HG03469 (cell line): ENCODE measurements at regions not wholly inside any gene's neighbourhood (a gene's known extent, or its start where the extent isn't known, plus 50 kb on each side); places are given as distances from the start of the nearest gene placed in this dataset.

ENCODE experiments used
- ATAC-seq: cut with Tn5 transposase; IDR thresholded peaks from one replicate; pipeline ENCODE4 v1.9.1; 2021; ENCODE audit warnings: mild to moderate bottlenecking, moderate library complexity, moderate number of reproducible peaks; ENCODE audit not compliant: unreplicated experiment

GRCh38 chr7:89401099-89401498 lies 605.6 kb upstream of the TEX47 start:
- no peak for ATAC-seq

- ATAC-seq, result no peak
These were observed 606.2 kb upstream of the TEX47 start for GRCh38 chr7:89401690-89402089.

- no peak for ATAC-seq
These were observed 656.4 kb upstream of the TEX47 start for GRCh38 chr7:89451911-89452310.

- no peak for ATAC-seq
These were observed 661.0 kb upstream of the TEX47 start for GRCh38 chr7:89456556-89456955.

DNA sequence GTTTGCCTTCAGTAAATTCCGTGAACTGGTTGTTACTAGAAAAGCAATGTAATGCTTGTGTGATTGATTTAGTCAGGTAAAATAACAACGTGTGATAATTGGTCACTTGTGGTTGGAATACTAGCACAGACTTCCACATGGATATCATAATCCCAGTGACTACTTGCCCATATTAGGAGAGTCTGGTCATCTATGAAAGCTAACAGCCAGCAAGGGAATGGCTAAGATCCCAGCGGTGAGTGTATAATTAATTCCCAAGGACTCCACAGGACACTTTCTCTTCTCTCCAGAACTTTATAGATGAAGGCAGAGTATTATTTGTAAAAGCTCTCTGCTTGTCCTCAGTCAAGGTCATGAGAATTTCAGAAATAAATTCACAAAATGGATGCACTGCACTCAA lies 662.6 kb upstream of the TEX47 start:
- no peak for ATAC-seq

DNA sequence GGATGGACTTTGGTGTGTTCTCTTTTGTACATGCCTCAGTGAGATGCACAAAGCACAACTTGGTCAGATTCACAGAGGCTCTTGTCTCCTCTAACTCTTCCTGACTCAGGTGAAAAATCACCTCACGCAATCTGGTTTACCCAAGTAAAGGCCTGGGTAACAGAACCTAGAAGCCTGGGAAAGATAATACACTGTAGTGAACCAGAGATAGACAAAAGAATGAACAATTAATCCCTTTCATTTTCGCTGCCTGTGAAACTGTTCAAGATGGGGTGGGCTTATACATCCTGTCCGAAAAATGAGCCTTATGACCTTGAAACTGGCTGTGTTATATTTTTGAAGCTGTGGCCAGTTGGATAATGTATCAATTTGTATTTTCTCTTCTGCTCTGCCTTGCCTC lies 678.9 kb upstream of the TEX47 start:
- no peak for ATAC-seq

DNA sequence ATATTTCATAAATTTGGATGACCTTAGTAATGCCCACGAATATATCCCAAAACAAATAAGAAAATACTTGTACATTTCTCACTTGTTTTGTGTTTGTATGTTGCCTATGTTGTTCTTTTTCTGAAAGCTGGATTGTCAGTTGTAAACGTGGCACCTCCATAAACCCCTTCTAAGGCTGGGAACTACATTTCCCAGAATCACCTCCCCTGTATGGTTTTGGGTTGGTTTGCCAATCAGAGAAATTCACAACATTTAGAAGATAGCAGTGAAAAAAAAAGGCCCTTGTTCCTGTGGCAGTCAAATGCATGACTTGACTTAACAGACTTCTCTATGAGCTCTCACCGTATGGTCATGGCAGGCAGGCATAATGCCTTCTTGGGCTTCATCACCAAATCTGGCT lies 676.3 kb upstream of the STEAP1 start:
- no peak for ATAC-seq

DNA sequence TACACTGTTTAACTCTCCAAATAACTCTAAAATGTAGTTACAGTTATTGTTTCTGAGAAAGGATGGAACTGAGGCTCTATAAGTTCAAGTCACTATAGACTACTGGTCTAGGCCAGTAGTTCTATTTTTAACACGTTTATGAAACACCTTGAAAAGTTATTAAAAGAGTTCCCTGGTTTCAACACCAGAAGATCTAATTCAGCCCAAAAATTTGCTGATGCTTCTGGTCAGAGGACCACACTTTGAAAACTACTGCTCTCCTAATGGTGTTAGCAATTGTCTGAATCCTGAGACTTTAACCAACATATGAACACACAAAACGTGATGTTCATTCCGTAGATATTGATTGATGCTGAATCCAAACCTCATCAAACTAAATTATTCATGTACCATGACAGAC lies 658.6 kb upstream of the STEAP1 start:
- ATAC-seq, result no peak

DNA sequence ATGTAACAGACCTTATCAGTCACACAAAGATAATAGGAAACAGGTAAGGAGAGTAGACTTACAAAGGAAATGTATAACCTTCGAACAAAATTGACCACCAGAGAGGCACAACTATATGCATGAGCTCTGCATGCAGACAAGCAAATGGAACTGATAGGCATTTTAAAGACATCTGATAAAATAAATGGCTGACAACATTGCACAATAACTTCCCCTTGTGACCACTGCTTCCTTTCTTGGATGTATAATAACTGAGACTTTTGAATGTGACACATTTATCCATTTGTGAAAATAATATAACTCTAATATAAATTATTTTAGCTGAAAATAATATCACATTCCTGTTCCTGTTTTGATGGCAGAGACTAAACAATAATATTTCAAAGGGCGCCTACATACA lies 654.2 kb upstream of the STEAP1 start:
- ATAC-seq, result no peak

- no peak for ATAC-seq
These were observed 651.0 kb upstream of the STEAP1 start for GRCh38 chr7:89503281-89503680.

- no peak for ATAC-seq
These were observed 647.2 kb upstream of the STEAP1 start for GRCh38 chr7:89507034-89507433.

GRCh38 chr7:89511900-89512299 lies 642.4 kb upstream of the STEAP1 start:
- ATAC-seq, result no peak

GRCh38 chr7:89514970-89515369 lies 639.3 kb upstream of the STEAP1 start:
- ATAC-seq, result no peak

GRCh38 chr7:89517815-89518214 lies 636.5 kb upstream of the STEAP1 start:
- no peak for ATAC-seq

DNA sequence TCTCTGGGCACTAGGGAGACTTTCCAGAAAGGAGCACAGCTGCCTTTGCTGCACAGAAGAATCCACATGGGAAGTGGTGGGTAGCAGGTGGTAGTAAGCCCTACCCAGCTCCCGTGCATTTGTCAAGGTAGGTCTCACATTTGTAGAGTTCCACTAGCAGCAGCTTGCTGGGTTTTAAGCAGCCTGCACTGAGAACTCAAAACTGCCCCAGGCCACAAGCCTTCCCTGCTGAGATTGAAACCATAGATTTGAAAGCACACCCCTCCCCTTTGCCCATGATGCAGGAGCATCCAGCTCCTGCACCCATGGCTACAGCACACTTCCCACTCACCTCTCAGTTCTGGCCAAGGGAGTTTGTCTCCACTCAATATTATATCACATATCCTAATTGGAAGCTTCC lies 604.5 kb upstream of the STEAP1 start:
- no peak for ATAC-seq

GRCh38 chr7:89554209-89554608 lies 600.1 kb upstream of the STEAP1 start:
- ATAC-seq, result no peak

- ATAC-seq, result no peak
These were observed 594.7 kb upstream of the STEAP1 start for GRCh38 chr7:89559596-89559995.

DNA sequence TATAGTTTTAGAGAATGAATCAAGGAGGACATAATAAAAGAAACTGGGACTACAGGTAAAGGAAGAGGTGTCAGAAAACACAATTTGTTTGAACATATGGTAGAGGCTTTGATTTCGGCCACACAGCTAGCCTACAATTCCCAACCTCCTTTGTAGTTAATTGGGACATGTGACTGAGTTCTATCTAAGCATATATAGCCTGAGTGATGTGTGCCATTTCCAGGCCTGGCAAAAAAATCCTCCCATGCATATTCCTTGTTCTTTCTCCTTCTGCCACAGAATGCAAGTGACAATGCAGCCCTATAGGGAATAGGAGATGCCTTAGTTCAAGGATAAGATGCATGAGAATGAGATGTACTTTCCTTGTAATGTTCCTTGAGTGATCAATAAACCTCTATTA lies 590.7 kb upstream of the STEAP1 start:
- no peak for ATAC-seq

DNA sequence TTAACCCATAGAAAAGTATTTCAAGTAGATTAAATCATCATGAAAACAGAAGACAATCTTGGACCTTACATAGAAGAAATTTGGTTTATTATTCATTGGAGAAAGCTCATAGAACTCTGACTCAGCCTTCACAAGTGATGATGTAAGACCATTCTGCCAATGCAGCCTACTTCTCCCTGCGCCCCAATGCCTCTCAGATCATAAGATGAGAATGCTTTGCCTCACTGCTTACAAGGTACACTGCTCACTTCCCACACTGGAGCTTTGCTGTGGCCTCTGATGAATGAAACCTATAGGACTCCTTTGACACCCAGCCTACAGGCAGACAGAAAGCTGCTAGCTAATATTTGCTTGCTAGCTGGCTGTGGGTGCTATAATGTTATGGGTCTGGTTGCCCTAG lies 569.4 kb upstream of the STEAP1 start:
- no peak for ATAC-seq

DNA sequence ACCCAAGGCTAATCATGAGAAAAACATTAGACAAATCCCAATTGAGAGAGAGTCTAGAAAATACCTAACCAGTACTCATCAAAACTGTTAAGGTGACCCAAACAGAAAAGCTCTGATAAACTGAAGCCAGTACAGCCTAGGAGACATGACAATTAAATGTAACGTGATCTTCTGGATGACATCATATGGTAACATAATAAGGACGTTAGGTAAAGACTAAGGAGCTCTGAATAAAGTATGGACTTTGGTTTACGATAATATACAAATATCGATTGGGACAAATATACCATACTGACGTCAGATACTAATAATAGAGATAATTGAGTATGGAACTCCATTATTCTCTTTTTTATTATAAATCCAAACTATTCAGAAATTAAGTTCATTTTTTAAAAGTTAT lies 561.1 kb upstream of the STEAP1 start:
- no peak for ATAC-seq

DNA sequence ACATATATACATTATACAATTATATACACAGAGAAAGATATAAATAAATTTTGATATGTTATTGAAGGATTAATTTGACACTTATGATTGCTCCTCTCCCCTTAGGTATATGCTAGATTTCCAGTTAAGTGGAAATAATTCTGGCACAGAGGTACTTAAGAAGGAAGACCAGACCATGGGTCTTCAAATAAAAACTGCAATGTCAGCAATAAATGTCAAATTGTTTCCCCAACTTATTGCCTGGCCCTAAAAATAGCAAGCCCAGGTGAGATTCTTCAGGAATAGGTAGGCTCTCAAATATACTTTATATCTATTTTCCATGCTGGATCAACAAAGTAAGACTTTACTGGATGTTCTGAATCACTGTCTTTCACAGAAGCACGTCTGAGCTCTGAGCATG lies 551.3 kb upstream of the STEAP1 start:
- ATAC-seq, result no peak

GRCh38 chr7:89605362-89605761 lies 548.9 kb upstream of the STEAP1 start:
- ATAC-seq, result no peak

- no peak for ATAC-seq
These were observed 547.8 kb upstream of the STEAP1 start for GRCh38 chr7:89606511-89606910.

DNA sequence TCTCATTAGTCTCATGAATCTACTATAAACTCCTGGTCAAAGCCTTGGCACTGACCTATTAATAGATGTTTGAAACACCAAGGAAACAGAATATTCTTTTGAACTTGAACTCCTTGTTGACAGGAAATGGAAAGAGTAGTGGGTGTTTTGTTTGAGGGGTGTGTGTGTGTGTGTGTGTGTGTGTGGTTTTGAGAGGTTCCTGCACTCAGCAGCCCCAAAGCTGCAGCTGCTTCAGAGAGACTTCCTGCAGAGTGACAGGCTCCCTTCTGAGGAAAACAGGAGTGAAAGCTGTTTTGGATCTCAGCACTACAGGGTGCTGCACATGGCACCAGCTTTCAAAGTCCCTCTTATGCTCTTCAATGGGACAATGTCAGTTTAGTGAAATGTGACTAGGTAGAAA lies 546.5 kb upstream of the STEAP1 start:
- ATAC-seq, result no peak
